GM21390 (cell line): ENCODE measurements at regions not wholly inside any gene's neighbourhood (a gene's known extent, or its start where the extent isn't known, plus 50 kb on each side); places are given as distances from the start of the nearest gene placed in this dataset.
"Not testable (repeated sequence)": the region's sequence is repeated elsewhere in the genome, so short reads cannot be mapped to it uniquely, and the experiment has no call there.

Experiments used
- ATAC-seq: cut with Tn5 transposase; IDR thresholded peaks from one replicate; pipeline ENCODE4 v1.9.1; 2021; ENCODE audit not compliant: unreplicated experiment

GRCh38 chr6:95660544-95660943 lies 83.2 kb downstream of the MANEA start:
- no peak for ATAC-seq

GRCh38 chr6:95670011-95670463 lies 92.7 kb downstream of the MANEA start:
- ATAC-seq, result no peak

GRCh38 chr6:95676011-95676628 lies 98.8 kb downstream of the MANEA start:
- ATAC-seq, result no peak

GRCh38 chr6:95679981-95680380 lies 102.6 kb downstream of the MANEA start:
- ATAC-seq, result no peak

- no peak for ATAC-seq
These were observed 104.4 kb downstream of the MANEA start for GRCh38 chr6:95681736-95682135.

- ATAC-seq, result no peak
These were observed 105.1 kb downstream of the MANEA start for GRCh38 chr6:95682476-95682875.

GRCh38 chr6:95685822-95686221 lies 108.5 kb downstream of the MANEA start:
- ATAC-seq, result no peak

- no peak for ATAC-seq
These were observed 108.9 kb downstream of the MANEA start for GRCh38 chr6:95686272-95686671.

GRCh38 chr6:95686895-95687294 lies 109.6 kb downstream of the MANEA start:
- ATAC-seq, result no peak

GRCh38 chr6:95687839-95688238 lies 110.5 kb downstream of the MANEA start:
- ATAC-seq, result no peak

GRCh38 chr6:95690328-95690727 lies 113.0 kb downstream of the MANEA start:
- ATAC-seq, result peak; percentile 63

GRCh38 chr6:95693108-95693507 lies 115.8 kb downstream of the MANEA start:
- ATAC-seq, result no peak

GRCh38 chr6:95698271-95698670 lies 120.9 kb downstream of the MANEA start:
- no peak for ATAC-seq

GRCh38 chr6:95723638-95724037 lies 146.3 kb downstream of the MANEA start:
- no peak for ATAC-seq

- ATAC-seq, result no peak
These were observed 148.0 kb downstream of the MANEA start for GRCh38 chr6:95725344-95725743.

- no peak for ATAC-seq
These were observed 162.8 kb downstream of the MANEA start for GRCh38 chr6:95740157-95740556.

- no peak for ATAC-seq
These were observed 163.7 kb downstream of the MANEA start for GRCh38 chr6:95741045-95741444.

GRCh38 chr6:95742767-95743289 lies 165.5 kb downstream of the MANEA start:
- ATAC-seq, result no peak

GRCh38 chr6:95743591-95743990 lies 166.3 kb downstream of the MANEA start:
- no peak for ATAC-seq

- ATAC-seq, result not testable (repeated sequence)
These were observed 181.1 kb downstream of the MANEA start for GRCh38 chr6:95758236-95759069.

- no peak for ATAC-seq
These were observed 190.6 kb downstream of the MANEA start for GRCh38 chr6:95767897-95768463.

GRCh38 chr6:95768539-95768938 lies 191.2 kb downstream of the MANEA start:
- ATAC-seq, result no peak
